LNCAP (cell line): ENCODE measurements at regions not wholly inside any gene's neighbourhood (a gene's known extent, or its start where the extent isn't known, plus 50 kb on each side); places are given as distances from the start of the nearest gene placed in this dataset.

Experiments used
- CTCF ChIP-seq: fragments of 450-650 bp; IDR thresholded peaks from 2 replicates; pipeline ENCODE4 v1.5.1; 2017; ENCODE audit warnings: mild to moderate bottlenecking

GRCh38 chr21:23215261-23215660, 2217.1 kb downstream of the NCAM2 start:
- TF ChIP-seq CTCF, result no peak
